Thyroid gland (tissue), 4 donors: ENCODE measurements at regions not wholly inside any gene's neighbourhood (a gene's known extent, or its start where the extent isn't known, plus 50 kb on each side); places are given as distances from the start of the nearest gene placed in this dataset.

Source experiments
- POLR2A ChIP-seq, 2 donors: fragments of 450-650 bp; IDR thresholded peaks; one replicate each; pipeline ENCODE4 v1.6.1; 2017; ENCODE audit warnings: antibody characterized with exemption in 2 of 2, mild to moderate bottlenecking in 2 of 2, moderate library complexity in 1 of 2
- TF ChIP-seq, protein P1 (sequence below), 6 experiments: fragments of 200-600 bp in 3 of 6; fragments of 450-650 bp in 3 of 6; sonication (generic) in 3 of 6; IDR thresholded peaks; one replicate each; pipeline ENCODE4 v1.5.1; 2016 to 2019; ENCODE audit warnings: antibody characterized with exemption in 6 of 6, mild to moderate bottlenecking in 2 of 6, inconsistent platforms in 1 of 6, moderate library complexity in 1 of 6

DNA sequence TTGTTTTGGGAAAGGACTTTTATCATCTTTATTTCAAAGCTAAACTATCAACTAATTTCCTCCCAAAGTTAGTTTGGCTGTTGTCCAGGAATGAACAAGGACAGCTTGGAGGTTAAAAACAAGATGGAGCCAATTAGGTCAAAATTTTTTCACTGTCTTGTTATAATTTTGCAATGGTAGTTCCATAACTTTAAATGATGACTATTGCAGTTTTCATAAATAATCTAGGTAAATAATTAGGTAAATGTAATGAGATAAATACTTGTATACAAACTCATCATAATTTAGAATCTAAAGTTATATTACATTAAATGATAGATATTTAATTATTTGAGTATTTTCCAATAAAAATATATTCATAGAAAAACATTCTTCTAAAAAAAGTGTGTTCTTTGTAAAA lies 68.3 kb upstream of the DAZL start:
- TF ChIP-seq, protein P1, sequence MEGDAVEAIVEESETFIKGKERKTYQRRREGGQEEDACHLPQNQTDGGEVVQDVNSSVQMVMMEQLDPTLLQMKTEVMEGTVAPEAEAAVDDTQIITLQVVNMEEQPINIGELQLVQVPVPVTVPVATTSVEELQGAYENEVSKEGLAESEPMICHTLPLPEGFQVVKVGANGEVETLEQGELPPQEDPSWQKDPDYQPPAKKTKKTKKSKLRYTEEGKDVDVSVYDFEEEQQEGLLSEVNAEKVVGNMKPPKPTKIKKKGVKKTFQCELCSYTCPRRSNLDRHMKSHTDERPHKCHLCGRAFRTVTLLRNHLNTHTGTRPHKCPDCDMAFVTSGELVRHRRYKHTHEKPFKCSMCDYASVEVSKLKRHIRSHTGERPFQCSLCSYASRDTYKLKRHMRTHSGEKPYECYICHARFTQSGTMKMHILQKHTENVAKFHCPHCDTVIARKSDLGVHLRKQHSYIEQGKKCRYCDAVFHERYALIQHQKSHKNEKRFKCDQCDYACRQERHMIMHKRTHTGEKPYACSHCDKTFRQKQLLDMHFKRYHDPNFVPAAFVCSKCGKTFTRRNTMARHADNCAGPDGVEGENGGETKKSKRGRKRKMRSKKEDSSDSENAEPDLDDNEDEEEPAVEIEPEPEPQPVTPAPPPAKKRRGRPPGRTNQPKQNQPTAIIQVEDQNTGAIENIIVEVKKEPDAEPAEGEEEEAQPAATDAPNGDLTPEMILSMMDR (IDR thresholded peaks at IDR 0.05): no peak
- TF ChIP-seq POLR2A (IDR thresholded peaks at IDR 0.05): no peak
